ENCODE measurements at regions not wholly inside any gene's neighbourhood (a gene's known extent, or its start where the extent isn't known, plus 50 kb on each side); places are given as distances from the start of the nearest gene placed in this dataset.

DNA sequence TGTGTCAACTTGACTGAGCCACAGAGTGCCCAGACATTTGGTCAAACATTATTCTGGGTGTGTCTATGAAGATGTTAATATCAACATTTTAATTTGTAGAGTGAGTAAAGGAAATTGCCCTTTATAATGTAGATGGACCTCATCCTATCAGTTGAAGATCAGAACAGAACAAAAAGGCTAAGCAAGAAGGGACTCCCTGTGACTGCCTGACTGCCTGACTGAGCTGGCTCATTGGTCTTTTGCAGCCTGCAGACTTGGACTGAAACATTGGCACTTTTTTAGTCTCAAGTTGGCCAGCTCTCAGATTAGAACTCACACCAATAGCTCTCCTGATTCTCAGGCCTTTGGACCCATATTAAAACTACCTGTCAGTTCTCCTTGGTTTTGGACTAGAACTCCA lies 600.4 kb upstream of the SLITRK6 start:
- Histone ChIP-seq H3K9me3 (ENCODE audit: low read depth) (no peaks in the 10 kb centered on the region), H3K27me3 (no peaks in the 10 kb centered on the region), H3K27ac (no peak overlapping the region), H3K36me3 (no peaks in the 10 kb centered on the region), H3K4me3 (no peak overlapping the region), H3K4me1 (ENCODE audit: low read depth) (no peaks in the 10 kb centered on the region)
- DNase-seq (ENCODE audit: low read depth in 1 of 2, low spot score in 1 of 2), result no peak
- no peak for TF ChIP-seq CTCF (IDR thresholded peaks at IDR 0.05; ENCODE audit: low read depth, low read length)

- Histone ChIP-seq H3K36me3 (no peaks in the 10 kb centered on the region), H3K27ac (no peak overlapping the region), H3K27me3 (no peaks in the 10 kb centered on the region), H3K9me3 (ENCODE audit: low read depth) (no peaks in the 10 kb centered on the region), H3K4me3 (no peak overlapping the region), H3K4me1 (ENCODE audit: low read depth) (no peaks in the 10 kb centered on the region)
- DNase-seq (ENCODE audit: low read depth in 1 of 2, low spot score in 1 of 2), result no peak
- TF ChIP-seq CTCF (IDR thresholded peaks at IDR 0.05; ENCODE audit: low read depth, low read length), result no peak
Measured at GRCh38 chr13:86402500-86402899, 603.3 kb upstream of the SLITRK6 start.

- Histone ChIP-seq H3K9me3 (ENCODE audit: low read depth) (no peaks in the 10 kb centered on the region), H3K4me1 (ENCODE audit: low read depth) (no peaks in the 10 kb centered on the region), H3K27me3 (no peaks in the 10 kb centered on the region), H3K4me3 (no peak overlapping the region), H3K36me3 (no peaks in the 10 kb centered on the region), H3K27ac (no peak overlapping the region)
- no peak for TF ChIP-seq CTCF (IDR thresholded peaks at IDR 0.05; ENCODE audit: low read depth, low read length)
- DNase-seq (ENCODE audit: low read depth in 1 of 2, low spot score in 1 of 2), result no peak
Measured at GRCh38 chr13:86403181-86403580, 604.0 kb upstream of the SLITRK6 start.

DNA sequence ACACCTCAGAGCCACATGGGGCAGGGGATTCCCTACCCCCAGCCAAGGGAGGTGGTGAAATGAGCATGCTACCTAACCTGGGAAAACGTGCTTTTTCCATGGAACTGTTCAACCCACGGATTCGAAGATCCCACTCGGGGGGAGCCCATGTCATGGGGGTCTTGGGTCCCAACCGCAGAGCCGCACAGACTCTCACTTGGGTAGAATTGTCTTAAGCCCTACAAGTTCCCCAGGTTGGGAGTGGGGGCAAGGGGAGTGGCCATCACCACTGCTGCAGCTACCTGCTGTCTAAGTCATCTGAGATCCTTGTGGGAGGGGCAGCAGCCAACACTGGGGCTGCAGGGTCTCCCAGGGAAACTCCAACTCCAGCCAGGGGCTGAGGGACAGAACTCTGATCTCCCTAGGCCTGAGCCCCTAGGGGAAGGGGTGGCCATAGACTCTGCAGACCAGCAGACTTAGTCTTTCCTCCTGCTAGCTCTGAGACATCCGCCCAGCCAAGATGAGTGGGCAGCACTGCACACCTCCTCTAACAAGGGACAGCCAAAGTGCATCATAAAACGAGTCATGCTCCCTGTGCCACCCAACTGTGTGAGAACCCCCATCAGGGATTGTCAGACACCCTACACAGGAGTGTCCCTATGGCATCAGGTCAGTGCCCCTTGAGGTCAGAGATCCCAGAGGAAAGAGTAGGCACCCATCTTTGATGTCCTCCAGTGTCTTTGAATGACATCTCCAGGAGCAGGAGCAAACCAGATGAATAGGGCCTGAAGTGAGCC lies 610.4 kb upstream of the SLITRK6 start:
- no peak for TF ChIP-seq CTCF (IDR thresholded peaks at IDR 0.05; ENCODE audit: low read depth, low read length)
- no peak for DNase-seq (ENCODE audit: low read depth in 1 of 2, low spot score in 1 of 2)
- H3K36me3 ChIP-seq, result no peaks in the 10 kb centered on the region

GRCh38 chr13:86425170-86425815 lies 626.1 kb upstream of the SLITRK6 start:
- no peaks in the 10 kb centered on the region for H3K27me3 ChIP-seq
- no peaks in the 10 kb centered on the region for H3K9me3 ChIP-seq (ENCODE audit: low read depth)
- no peaks in the 10 kb centered on the region for H3K36me3 ChIP-seq
- peaks cover 6% of the 10 kb centered on the region for H3K4me1 ChIP-seq (ENCODE audit: low read depth)
- H3K27ac ChIP-seq, result no peak overlapping the region
- DNase-seq (ENCODE audit: low read depth in 1 of 2, low spot score in 1 of 2), result peak in 1 of 2 donors; percentile 20
- TF ChIP-seq CTCF (IDR thresholded peaks at IDR 0.05; ENCODE audit: low read depth, low read length), result no peak
- H3K4me3 ChIP-seq, result no peak overlapping the region

More for the DNA sequence above, 610.4 kb upstream of the SLITRK6 start:
- Histone ChIP-seq H3K27me3 (no peaks in the 10 kb centered on the region), H3K4me1 (ENCODE audit: low read depth) (no peaks in the 10 kb centered on the region), H3K27ac (no peak overlapping the region), H3K9me3 (ENCODE audit: low read depth) (no peaks in the 10 kb centered on the region), H3K4me3 (no peak overlapping the region)

Data from cardiac muscle cell (in vitro differentiated cells and primary cell).